ENCODE measurements at regions not wholly inside any gene's neighbourhood (a gene's known extent, or its start where the extent isn't known, plus 50 kb on each side); places are given as distances from the start of the nearest gene placed in this dataset.

GRCh38 chr14:86933958-86934595 is 1058.9 kb downstream of the GALC start:
- H3K4me3 ChIP-seq: no peak overlapping the region
- FAIRE-seq (no peak), DNase-seq (ENCODE audit: low read depth, low spot score) (no peak), ATAC-seq (no peak)
- intact Hi-C loops (cut with micrococcal nuclease; ENCODE audit: unreplicated experiment) (no loop called here), in situ Hi-C loops (cut with MboI) (no loop called here)
- ChIA-PET SMC1A (ENCODE audit: uncharacterized antibody, unreplicated experiment) (no interaction called here), CTCF (no interaction called here), RAD21 (ENCODE audit: unreplicated experiment) (no interaction called here), POLR2A (no interaction called here)
- H3K27ac ChIP-seq (ENCODE audit: control insufficient read depth, insufficient read depth): no peak overlapping the region
- no peaks in the 10 kb centered on the region for H3K79me2 ChIP-seq (ENCODE audit: control insufficient read depth, insufficient read depth, low read length)
- BruUV-seq (replicated peaks): no TSS peak
- H3K4me1 ChIP-seq (ENCODE audit: control insufficient read depth, insufficient read depth, low read length): no peaks in the 10 kb centered on the region
- H3K9ac ChIP-seq (ENCODE audit: control insufficient read depth, insufficient read depth, low read length): no peak overlapping the region
- no peaks in the 10 kb centered on the region for H4K20me1 ChIP-seq (ENCODE audit: control insufficient read depth, insufficient read depth)
- TF ChIP-seq CHD4 (IDR thresholded peaks at IDR 0.05) (no peak), ZSCAN29 (IDR thresholded peaks at IDR 0.05) (no peak), E4F1 (IDR thresholded peaks at IDR 0.05; ENCODE audit: borderline replicate concordance, partially characterized antibody) (no peak), USF2 (IDR thresholded peaks at IDR 0.05; ENCODE audit: borderline replicate concordance, low read depth, low read length) (no peak), NRF1 (conservative IDR thresholded peaks at IDR 0.05; ENCODE audit: low read depth, low read length) (no peak), SREBF2 (IDR thresholded peaks at IDR 0.05; ENCODE audit: low read length) (no peak), ZNF24 (IDR thresholded peaks at IDR 0.05) (no peak), RCOR1 (conservative IDR thresholded peaks at IDR 0.05; ENCODE audit: low read depth, low read length) (no peak), SP1 (IDR thresholded peaks at IDR 0.05; ENCODE audit: low read depth, low read length) (no peak), EED (IDR thresholded peaks at IDR 0.05; ENCODE audit: low read depth) (no peak), GABPA (IDR thresholded peaks at IDR 0.05; ENCODE audit: low read depth) (no peak), SIX5 (IDR thresholded peaks at IDR 0.05; ENCODE audit: low read depth, low read length, severe bottlenecking) (no peak)
- no peaks in the 10 kb centered on the region for H3K9me3 ChIP-seq (replicated peaks; ENCODE audit: control insufficient read depth, insufficient read depth, low read length)
- H3K4me2 ChIP-seq (ENCODE audit: control insufficient read depth, insufficient read depth): no peak overlapping the region
- WGBS (ENCODE audit: insufficient coverage, insufficient replicate concordance, low lambda C conversion rate, missing lambda C conversion rate): 7% methylated on average over 7 of the region's 7 CpGs
- H3K36me3 ChIP-seq (ENCODE audit: control insufficient read depth in 2 of 2, insufficient read depth in 2 of 2, low read length in 1 of 2): no peaks in the 10 kb centered on the region
- H3K27me3 ChIP-seq (replicated peaks in 1 of 2; ENCODE audit: control insufficient read depth in 2 of 2, insufficient read depth in 2 of 2, low read length in 1 of 2): no peaks in the 10 kb centered on the region
- no peak overlapping the region for H2AFZ ChIP-seq (ENCODE audit: control insufficient read depth, low read depth, low read length)
